GM12878 (cell line): ENCODE measurements at regions not wholly inside any gene's neighbourhood (a gene's known extent, or its start where the extent isn't known, plus 50 kb on each side); places are given as distances from the start of the nearest gene placed in this dataset.

Source experiments
- ATAC-seq: fragments of 200-7000 bp; cut with Tn5 transposase; 3 replicates; pipeline ENCODE4 v1.9.1; 2020; ENCODE audit warnings: mild to moderate bottlenecking, moderate library complexity
- BruUV-seq: library from RNA; stranded (reverse); fragments of 400-500 nt; replicated peaks from 2 replicates; lab custom pipeline; 2021; lab: Mats Ljungman, UMichigan
- CTCF ChIA-PET: fragments of 300-600 bp; sonication (Branson Sonifier 250); formaldehyde crosslinking; extraction: SDS; loops from one replicate; lab custom pipeline; 2021; ENCODE audit warnings: inconsistent platforms; lab: Yijun Ruan, JAX
- POLR2A ChIA-PET: fragments of 350-600 bp; formaldehyde crosslinking; extraction: SDS; loops from one replicate; lab custom pipeline; 2021; ENCODE audit warnings: inconsistent platforms; lab: Charles Lee
- RAD21 ChIA-PET: fragments of 300-600 bp; sonication (Branson Sonifier 250); formaldehyde crosslinking; loops from one replicate; lab custom pipeline; 2023; ENCODE audit warnings: antibody characterized with exemption; ENCODE audit not compliant: unreplicated experiment; lab: Charles Lee
- SMC1A ChIA-PET: fragments of 300-600 bp; sonication (Branson Sonifier 250); formaldehyde crosslinking; loops from one replicate; lab custom pipeline; 2023; ENCODE audit not compliant: unreplicated experiment, uncharacterized antibody; lab: Charles Lee
- DNase-seq: peaks from one replicate; pipeline ENCODE4 v3.0.0-alpha.2; 2011; ENCODE audit warnings: low read depth, low spot score
- FAIRE-seq: peaks from 3 replicates; lab custom pipeline; 2011; peaks lifted over from hg19 to GRCh38; lab: Jason Lieb, UNC
- H2AFZ ChIP-seq: 2 replicates; pipeline ENCODE4 v1.6.0; 2011; ENCODE audit warnings: low read depth, low read length, control low read depth; ENCODE audit not compliant: control insufficient read depth
- H3K27ac ChIP-seq: 2 replicates; pipeline ENCODE4 v1.5.1; 2011; ENCODE audit warnings: control low read depth; ENCODE audit not compliant: control insufficient read depth, insufficient read depth
- H3K27me3 ChIP-seq, 2 experiments: replicated peaks in 1 of 2; 2 replicates each; pipeline versions ENCODE4 v1.6.0 to v1.6.1; 2011; ENCODE audit warnings: low read length in 1 of 2; ENCODE audit not compliant: control insufficient read depth in 2 of 2, insufficient read depth in 2 of 2
- H3K36me3 ChIP-seq, 2 experiments: 2 replicates each; pipeline ENCODE4 v1.5.1; 2011; ENCODE audit warnings: low read length in 1 of 2; ENCODE audit not compliant: control insufficient read depth in 2 of 2, insufficient read depth in 2 of 2
- H3K4me1 ChIP-seq: 2 replicates; pipeline ENCODE4 v1.6.1; 2011; ENCODE audit warnings: mild to moderate bottlenecking, low read length, moderate library complexity, mixed read lengths; ENCODE audit not compliant: control insufficient read depth, insufficient read depth
- H3K4me2 ChIP-seq: 2 replicates; pipeline ENCODE4 v1.6.0; 2011; ENCODE audit warnings: control low read depth; ENCODE audit not compliant: control insufficient read depth, insufficient read depth
- H3K4me3 ChIP-seq: fragments of 200-600 bp; sonication (generic); 2 replicates; pipeline ENCODE4 v1.5.1; 2016
- H3K79me2 ChIP-seq: 2 replicates; pipeline ENCODE4 v1.6.0; 2011; ENCODE audit warnings: low read length; ENCODE audit not compliant: control insufficient read depth, insufficient read depth
- H3K9ac ChIP-seq: 2 replicates; pipeline ENCODE4 v1.8.0; 2011; ENCODE audit warnings: low read length, control low read depth, mixed read lengths; ENCODE audit not compliant: control insufficient read depth, insufficient read depth
- H3K9me3 ChIP-seq: replicated peaks from 3 replicates; pipeline ENCODE4 v1.5.1; 2011; ENCODE audit warnings: mild to moderate bottlenecking, low read length; ENCODE audit not compliant: control insufficient read depth, insufficient read depth
- H4K20me1 ChIP-seq: 2 replicates; pipeline ENCODE4 v1.6.0; 2011; ENCODE audit not compliant: control insufficient read depth, insufficient read depth
- CHD2 ChIP-seq: IDR thresholded peaks from 2 replicates; pipeline ENCODE4 v1.6.1; 2011; ENCODE audit warnings: low read depth, low read length, improper control_type of control experiment, borderline replicate concordance
- CUX1 ChIP-seq: IDR thresholded peaks from 2 replicates; pipeline ENCODE4 v1.6.1; 2012; ENCODE audit warnings: improper control_type of control experiment, low read depth, low read length; ENCODE audit not compliant: insufficient replicate concordance
- ETV6 ChIP-seq, 2 experiments: fragments of 450-650 bp in 1 of 2; IDR thresholded peaks in 1 of 2; conservative IDR thresholded peaks in 1 of 2; 2 replicates each; pipeline ENCODE4 v1.6.1; 2014; ENCODE audit warnings: antibody characterized with exemption in 1 of 2, borderline replicate concordance in 1 of 2, low read depth in 1 of 2, mild to moderate bottlenecking in 1 of 2, moderate library complexity in 1 of 2
- FOXK2 ChIP-seq: fragments of 450-650 bp; IDR thresholded peaks from 2 replicates; pipeline ENCODE4 v1.6.1; 2017; ENCODE audit warnings: mild to moderate bottlenecking, moderate library complexity
- FOXM1 ChIP-seq: IDR thresholded peaks from 2 replicates; pipeline ENCODE4 v1.6.1; 2012; ENCODE audit warnings: low read depth, mild to moderate bottlenecking, inconsistent platforms, low read length, moderate library complexity
- JUNB ChIP-seq: IDR thresholded peaks from 2 replicates; pipeline ENCODE4 v1.6.1; 2016; ENCODE audit warnings: antibody characterized with exemption, mild to moderate bottlenecking
- MEF2A ChIP-seq: IDR thresholded peaks from 2 replicates; pipeline ENCODE4 v1.6.1; 2011; ENCODE audit warnings: low read depth, mild to moderate bottlenecking, low read length, moderate library complexity; ENCODE audit not compliant: insufficient read depth
- MTA2 ChIP-seq: fragments of 450-650 bp; IDR thresholded peaks from 2 replicates; pipeline ENCODE4 v1.6.1; 2016; ENCODE audit warnings: low read depth, mild to moderate bottlenecking, moderate library complexity
- MXI1 ChIP-seq: fragments of 150-350 bp; IDR thresholded peaks from 2 replicates; pipeline ENCODE4 v1.6.1; 2011; ENCODE audit warnings: low read depth, mild to moderate bottlenecking, inconsistent platforms, low read length, improper control_type of control experiment
- NR2C1 ChIP-seq: fragments of 450-650 bp; IDR thresholded peaks from 2 replicates; pipeline ENCODE4 v1.6.1; 2017; ENCODE audit warnings: antibody characterized with exemption, mild to moderate bottlenecking, moderate library complexity
- SKIL ChIP-seq: fragments of 450-650 bp; IDR thresholded peaks from 2 replicates; pipeline ENCODE4 v1.6.1; 2017; ENCODE audit warnings: mild to moderate bottlenecking, low read depth, inconsistent platforms; ENCODE audit not compliant: poor library complexity, severe bottlenecking
- SMAD1 ChIP-seq: fragments of 450-650 bp; IDR thresholded peaks from 2 replicates; pipeline ENCODE4 v1.6.1; 2018; ENCODE audit warnings: mild to moderate bottlenecking, low read depth; ENCODE audit not compliant: partially characterized antibody
- TARDBP ChIP-seq: IDR thresholded peaks from 2 replicates; pipeline ENCODE4 v1.6.1; 2016; ENCODE audit warnings: borderline replicate concordance
- TCF3 ChIP-seq: IDR thresholded peaks from 2 replicates; pipeline ENCODE4 v1.6.1; 2012; ENCODE audit warnings: low read depth, mild to moderate bottlenecking, low read length, borderline replicate concordance; ENCODE audit not compliant: insufficient read depth
- WGBS: methylation state at CpG from one replicate; pipeline ENCODE4 v1.1.6; 2016; ENCODE audit warnings: low lambda C conversion rate; ENCODE audit not compliant: insufficient replicate concordance, insufficient coverage; ENCODE audit errors: missing lambda C conversion rate; 5-methylcytosine and 5-hydroxymethylcytosine counted together
- in situ Hi-C: fragments of 300-500 bp; cut with MboI; formaldehyde crosslinking; loops from 9 replicates; pipeline ENCODE4 v1.14.3; 2018; ENCODE audit warnings: mixed read lengths
- intact Hi-C: fragments of 100-400 bp; cut with micrococcal nuclease; formaldehyde crosslinking; loops from one replicate; pipeline ENCODE4 v1.14.2; 2022; ENCODE audit not compliant: unreplicated experiment

DNA sequence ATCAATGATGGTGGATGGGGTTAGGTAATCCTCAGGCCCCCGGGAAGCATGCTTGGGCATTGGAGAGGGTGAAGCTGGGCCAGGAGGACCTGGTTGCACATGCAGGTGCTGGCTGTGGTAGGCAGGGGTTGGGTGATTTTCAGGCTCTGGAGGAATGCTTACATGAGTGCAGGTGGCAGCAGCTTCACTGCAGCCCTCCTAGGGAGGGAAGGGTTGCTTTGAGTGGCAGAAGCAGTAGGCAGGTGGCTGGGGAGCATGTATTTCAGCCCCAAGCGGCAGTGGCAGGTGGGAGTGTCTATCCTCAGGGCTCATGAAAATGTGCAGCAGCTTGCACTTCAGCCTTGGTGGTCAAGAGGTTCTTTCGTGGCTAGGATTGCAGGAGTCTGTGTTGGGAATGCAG lies 230.0 kb upstream of the CTNNB1 start (continued):
- TF ChIP-seq MXI1 = no peak

DNA sequence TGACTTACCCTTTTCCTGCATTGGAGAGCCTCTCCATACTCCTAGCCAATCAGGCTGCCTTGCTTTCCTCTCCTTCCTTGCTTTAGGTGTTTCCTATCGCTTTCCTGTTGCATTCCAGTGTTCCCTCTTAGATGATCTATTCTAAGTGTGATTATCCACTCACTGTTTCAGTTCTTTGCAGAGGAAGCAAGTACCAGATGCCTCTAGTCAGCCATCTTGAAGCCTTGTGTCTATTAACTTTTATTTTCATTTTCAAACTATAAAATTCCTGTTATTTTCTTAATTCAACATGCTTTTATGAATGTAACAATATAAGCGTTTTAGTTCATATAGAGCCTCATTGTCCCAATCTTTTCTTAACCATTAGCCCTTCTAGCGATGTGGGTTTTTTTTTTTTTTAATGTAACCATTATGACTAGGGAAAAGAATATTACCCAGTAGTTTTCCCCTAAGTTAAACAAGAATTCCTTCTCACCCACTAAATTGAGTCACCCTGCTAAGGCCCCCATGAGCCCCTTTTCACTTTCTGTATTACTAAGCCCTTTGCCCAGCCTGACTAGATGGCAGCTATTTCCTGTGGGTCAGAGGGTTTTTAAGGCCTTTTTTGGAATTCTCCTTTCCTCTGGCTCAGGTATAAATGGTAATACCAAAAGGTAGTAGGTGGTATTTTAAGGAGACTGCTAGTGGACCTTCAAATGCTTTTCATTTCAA lies 229.4 kb upstream of the CTNNB1 start:
- ATAC-seq (0 out of 3 replicates have a peak, but pooled peaks have one; percentile 9), FAIRE-seq (no peak), DNase-seq (no peak)
- Histone ChIP-seq H3K36me3 (no peaks in the 10 kb centered on the region; a peak in 1 of 4 replicates), H3K4me1 (peaks cover 31% of the 10 kb centered on the region), H3K4me2 (no peak overlapping the region; the same call in 1 of the 2 replicates), H3K9me3 (no peaks in the 10 kb centered on the region), H4K20me1 (no peaks in the 10 kb centered on the region), H3K27me3 (no peaks in the 10 kb centered on the region), H2AFZ (peak overlapping the region; percentile 36; the same call in 1 of the 2 replicates), H3K9ac (no peak overlapping the region), H3K79me2 (no peaks in the 10 kb centered on the region), H3K4me3 (no peak overlapping the region), H3K27ac (no peak overlapping the region)
- POLR2A ChIA-PET = no interaction called here
- RAD21 ChIA-PET = interaction anchor here (1.4 kb wide), 1 partner anchor 40 kb away, joined by 3 read pairs; no protein-coding TSS in a partner anchor
- CTCF ChIA-PET = interaction anchor here (0.6 kb wide), 1 partner anchor 15 kb away, joined by 3 read pairs; no protein-coding TSS in a partner anchor
- no TSS peak for BruUV-seq
- intact Hi-C loops = loop anchor here (5.0 to 10.0 kb wide), 3 partner anchors 232 to 785 kb away; no protein-coding TSS in a partner anchor
- SMC1A ChIA-PET = no interaction called here
- 62% methylated on average over 3 of the region's 3 CpGs for WGBS
- in situ Hi-C loops = no loop called here
- TF ChIP-seq NR2C1 = no peak
- no peak for TF ChIP-seq ETV6 (conservative IDR thresholded peaks at IDR 0.05 in 1 of 2, IDR thresholded peaks at IDR 0.05 in 1 of 2; ENCODE audit: borderline replicate concordance in 1 of 2, low read depth in 1 of 2)
- TF ChIP-seq FOXK2 = no peak
- TF ChIP-seq SMAD1 = no peak
- no peak for TF ChIP-seq FOXM1
- no peak for TF ChIP-seq SKIL
- no peak for TF ChIP-seq CUX1
- peak; percentile 59 for TF ChIP-seq JUNB
- TF ChIP-seq TARDBP = no peak
- TF ChIP-seq MTA2 = no peak
- no peak for TF ChIP-seq TCF3
- TF ChIP-seq CHD2 = no peak
- no peak for TF ChIP-seq MEF2A
